Lower leg skin (tissue), 3 donors: ENCODE measurements at regions not wholly inside any gene's neighbourhood (a gene's known extent, or its start where the extent isn't known, plus 50 kb on each side); places are given as distances from the start of the nearest gene placed in this dataset.

Experiments
- POLR2A ChIP-seq, 2 donors: fragments of 450-650 bp; IDR thresholded peaks; one replicate each; pipeline ENCODE4 v1.6.1; 2016 to 2017; ENCODE audit warnings: antibody characterized with exemption in 2 of 2, mild to moderate bottlenecking in 1 of 2, moderate library complexity in 1 of 2
- TF ChIP-seq, protein P1 (sequence below), 3 donors: fragments of 450-650 bp; IDR thresholded peaks; one replicate each; pipeline ENCODE4 v1.5.1; 2016; ENCODE audit warnings: antibody characterized with exemption in 3 of 3, mild to moderate bottlenecking in 3 of 3, moderate library complexity in 2 of 3

DNA sequence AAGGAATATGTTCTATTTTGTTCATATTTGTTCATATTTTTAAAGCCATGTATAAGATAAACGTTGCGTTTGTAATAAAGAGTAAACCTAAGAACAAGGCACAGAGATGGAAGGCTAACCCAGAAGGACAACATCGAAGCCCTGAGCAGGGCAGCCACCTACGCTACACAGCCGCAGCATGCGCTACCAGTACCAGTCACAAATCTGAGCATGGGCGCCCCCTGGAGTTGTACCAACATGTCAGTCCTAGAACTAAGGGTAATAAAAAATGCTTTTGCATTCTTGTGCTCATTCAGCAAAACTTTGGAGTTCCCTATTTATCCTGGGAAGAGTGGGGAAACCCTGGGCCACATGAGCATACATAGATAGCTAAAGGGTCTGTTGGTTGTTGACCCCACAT, 70.6 kb downstream of the PLEKHG1 start:
- TF ChIP-seq, protein P1, sequence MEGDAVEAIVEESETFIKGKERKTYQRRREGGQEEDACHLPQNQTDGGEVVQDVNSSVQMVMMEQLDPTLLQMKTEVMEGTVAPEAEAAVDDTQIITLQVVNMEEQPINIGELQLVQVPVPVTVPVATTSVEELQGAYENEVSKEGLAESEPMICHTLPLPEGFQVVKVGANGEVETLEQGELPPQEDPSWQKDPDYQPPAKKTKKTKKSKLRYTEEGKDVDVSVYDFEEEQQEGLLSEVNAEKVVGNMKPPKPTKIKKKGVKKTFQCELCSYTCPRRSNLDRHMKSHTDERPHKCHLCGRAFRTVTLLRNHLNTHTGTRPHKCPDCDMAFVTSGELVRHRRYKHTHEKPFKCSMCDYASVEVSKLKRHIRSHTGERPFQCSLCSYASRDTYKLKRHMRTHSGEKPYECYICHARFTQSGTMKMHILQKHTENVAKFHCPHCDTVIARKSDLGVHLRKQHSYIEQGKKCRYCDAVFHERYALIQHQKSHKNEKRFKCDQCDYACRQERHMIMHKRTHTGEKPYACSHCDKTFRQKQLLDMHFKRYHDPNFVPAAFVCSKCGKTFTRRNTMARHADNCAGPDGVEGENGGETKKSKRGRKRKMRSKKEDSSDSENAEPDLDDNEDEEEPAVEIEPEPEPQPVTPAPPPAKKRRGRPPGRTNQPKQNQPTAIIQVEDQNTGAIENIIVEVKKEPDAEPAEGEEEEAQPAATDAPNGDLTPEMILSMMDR (IDR thresholded peaks at IDR 0.05), result no peak
- no peak for TF ChIP-seq POLR2A (IDR thresholded peaks at IDR 0.05)
